ENCODE measurements at regions not wholly inside any gene's neighbourhood (a gene's known extent, or its start where the extent isn't known, plus 50 kb on each side); places are given as distances from the start of the nearest gene placed in this dataset.

- TF ChIP-seq POLR2A (IDR thresholded peaks at IDR 0.05; ENCODE audit: low read depth, low read length) (no peak), SPI1 (IDR thresholded peaks at IDR 0.05; ENCODE audit: low read depth, low read length) (no peak), POLR2AphosphoS5 (IDR thresholded peaks at IDR 0.05; ENCODE audit: low read depth, low read length) (no peak)
Measured at GRCh38 chr9:117938086-117938485, 233.9 kb downstream of the TLR4 start.

Measured in GM12891 (cell line).